SK-N-SH treated with all-trans-retinoic acid at 6 μM for 48 hours (cell line): ENCODE measurements at regions not wholly inside any gene's neighbourhood (a gene's known extent, or its start where the extent isn't known, plus 50 kb on each side); places are given as distances from the start of the nearest gene placed in this dataset.

ENCODE experiments used
- ATAC-seq: fragments of 200-7000 bp; cut with Tn5 transposase; 3 replicates; pipeline ENCODE4 v1.9.1; 2020; ENCODE audit warnings: mild to moderate bottlenecking, moderate library complexity
- ARNTL ChIP-seq: fragments of 450-650 bp; formaldehyde crosslinking; IDR thresholded peaks from 2 replicates; pipeline ENCODE4 v1.5.0; 2020; ENCODE audit warnings: low read depth, mild to moderate bottlenecking, moderate library complexity, borderline replicate concordance
- CSDC2 ChIP-seq: fragments of 250-450 bp; sonication (Bioruptor Pico); IDR thresholded peaks from 2 replicates; pipeline ENCODE4 v1.5.0; 2020; ENCODE audit warnings: mild to moderate bottlenecking, moderate library complexity
- GLIS3 ChIP-seq: fragments of 250-450 bp; sonication (Bioruptor Pico); IDR thresholded peaks from 2 replicates; pipeline ENCODE4 v1.5.0; 2020; ENCODE audit warnings: mild to moderate bottlenecking, moderate library complexity
- ISL1 ChIP-seq: fragments of 250-450 bp; sonication (Bioruptor Pico); IDR thresholded peaks from 2 replicates; pipeline ENCODE4 v2.1.2; 2022; ENCODE audit warnings: mild to moderate bottlenecking, moderate library complexity
- OSR1 ChIP-seq: fragments of 250-450 bp; sonication (Bioruptor Pico); IDR thresholded peaks from 2 replicates; pipeline ENCODE4 v1.8.0; 2022; ENCODE audit warnings: moderate library complexity, mild to moderate bottlenecking, inconsistent platforms
- RARB ChIP-seq: fragments of 250-450 bp; sonication (Bioruptor Pico); IDR thresholded peaks from 2 replicates; pipeline ENCODE4 v1.8.0; 2021; ENCODE audit warnings: mild to moderate bottlenecking, moderate library complexity
- SNAI2 ChIP-seq: fragments of 250-450 bp; sonication (Bioruptor Pico); IDR thresholded peaks from 2 replicates; pipeline ENCODE4 v1.5.0; 2020; ENCODE audit warnings: mild to moderate bottlenecking, moderate library complexity
- TCF4 ChIP-seq: fragments of 250-450 bp; sonication (Bioruptor Pico); IDR thresholded peaks from 2 replicates; pipeline ENCODE4 v1.8.0; 2021; ENCODE audit warnings: mild to moderate bottlenecking, moderate library complexity, borderline replicate concordance
- TOX ChIP-seq: fragments of 250-450 bp; sonication (Bioruptor Pico); IDR thresholded peaks from 2 replicates; pipeline ENCODE4 v1.8.0; 2021; ENCODE audit warnings: mild to moderate bottlenecking, moderate library complexity, borderline replicate concordance
- ZC3H10 ChIP-seq: fragments of 250-450 bp; sonication (Bioruptor Pico); IDR thresholded peaks from 2 replicates; pipeline ENCODE4 v1.5.1; 2021; ENCODE audit warnings: mild to moderate bottlenecking, moderate library complexity
- ZFP3 ChIP-seq: fragments of 250-450 bp; sonication (Bioruptor Pico); IDR thresholded peaks from 2 replicates; pipeline ENCODE4 v1.5.0; 2020; ENCODE audit warnings: mild to moderate bottlenecking, moderate library complexity
- ZFP30 ChIP-seq: fragments of 450-650 bp; formaldehyde crosslinking; IDR thresholded peaks from 2 replicates; pipeline ENCODE4 v1.5.0; 2022; ENCODE audit warnings: mild to moderate bottlenecking, moderate library complexity
- ZNF70 ChIP-seq: fragments of 450-650 bp; formaldehyde crosslinking; IDR thresholded peaks from 2 replicates; pipeline ENCODE4 v1.5.0; 2020; ENCODE audit warnings: mild to moderate bottlenecking, moderate library complexity
- ZNF8 ChIP-seq: fragments of 450-650 bp; formaldehyde crosslinking; IDR thresholded peaks from 2 replicates; pipeline ENCODE4 v1.5.0; 2020; ENCODE audit warnings: mild to moderate bottlenecking, moderate library complexity
- TF ChIP-seq, protein P1 (sequence below): fragments of 250-450 bp; sonication (Bioruptor Pico); IDR thresholded peaks from 2 replicates; pipeline ENCODE4 v1.5.0; 2020; ENCODE audit warnings: mild to moderate bottlenecking, moderate library complexity
- TF ChIP-seq, protein P2 (sequence below): fragments of 250-450 bp; sonication (Bioruptor Pico); IDR thresholded peaks from 2 replicates; pipeline ENCODE4 v1.5.1; 2020; ENCODE audit warnings: low read depth, mild to moderate bottlenecking, moderate library complexity
- TF ChIP-seq, protein P3 (sequence below): fragments of 250-450 bp; sonication (Bioruptor Pico); IDR thresholded peaks from 2 replicates; pipeline ENCODE4 v1.8.0; 2020; ENCODE audit warnings: mild to moderate bottlenecking, moderate library complexity, borderline replicate concordance
- TF ChIP-seq, protein P4 (sequence below): fragments of 250-450 bp; sonication (Bioruptor Pico); IDR thresholded peaks from 2 replicates; pipeline ENCODE4 v1.5.1; 2021; ENCODE audit warnings: mild to moderate bottlenecking, moderate library complexity

DNA sequence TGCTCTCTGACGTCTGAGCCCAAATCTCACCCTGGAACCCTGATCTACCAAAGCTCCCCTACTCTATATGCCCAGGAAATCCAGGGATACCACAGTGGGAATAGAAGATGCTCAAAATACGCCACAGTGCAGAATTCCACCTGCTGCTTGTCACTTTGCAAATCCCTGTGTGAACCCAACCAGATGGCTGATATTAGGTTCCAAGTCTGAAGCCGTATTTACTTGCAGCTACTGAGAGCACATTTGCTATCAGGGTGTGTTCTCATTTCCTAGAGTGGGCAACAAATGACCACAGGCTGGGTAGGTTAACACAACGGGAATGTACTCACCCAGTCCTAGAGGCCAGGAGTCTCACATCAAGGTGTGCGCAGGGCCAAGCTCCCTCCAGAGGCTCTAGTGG lies 126.8 kb downstream of the MXRA5 start (continued):
- TF ChIP-seq, protein P1, sequence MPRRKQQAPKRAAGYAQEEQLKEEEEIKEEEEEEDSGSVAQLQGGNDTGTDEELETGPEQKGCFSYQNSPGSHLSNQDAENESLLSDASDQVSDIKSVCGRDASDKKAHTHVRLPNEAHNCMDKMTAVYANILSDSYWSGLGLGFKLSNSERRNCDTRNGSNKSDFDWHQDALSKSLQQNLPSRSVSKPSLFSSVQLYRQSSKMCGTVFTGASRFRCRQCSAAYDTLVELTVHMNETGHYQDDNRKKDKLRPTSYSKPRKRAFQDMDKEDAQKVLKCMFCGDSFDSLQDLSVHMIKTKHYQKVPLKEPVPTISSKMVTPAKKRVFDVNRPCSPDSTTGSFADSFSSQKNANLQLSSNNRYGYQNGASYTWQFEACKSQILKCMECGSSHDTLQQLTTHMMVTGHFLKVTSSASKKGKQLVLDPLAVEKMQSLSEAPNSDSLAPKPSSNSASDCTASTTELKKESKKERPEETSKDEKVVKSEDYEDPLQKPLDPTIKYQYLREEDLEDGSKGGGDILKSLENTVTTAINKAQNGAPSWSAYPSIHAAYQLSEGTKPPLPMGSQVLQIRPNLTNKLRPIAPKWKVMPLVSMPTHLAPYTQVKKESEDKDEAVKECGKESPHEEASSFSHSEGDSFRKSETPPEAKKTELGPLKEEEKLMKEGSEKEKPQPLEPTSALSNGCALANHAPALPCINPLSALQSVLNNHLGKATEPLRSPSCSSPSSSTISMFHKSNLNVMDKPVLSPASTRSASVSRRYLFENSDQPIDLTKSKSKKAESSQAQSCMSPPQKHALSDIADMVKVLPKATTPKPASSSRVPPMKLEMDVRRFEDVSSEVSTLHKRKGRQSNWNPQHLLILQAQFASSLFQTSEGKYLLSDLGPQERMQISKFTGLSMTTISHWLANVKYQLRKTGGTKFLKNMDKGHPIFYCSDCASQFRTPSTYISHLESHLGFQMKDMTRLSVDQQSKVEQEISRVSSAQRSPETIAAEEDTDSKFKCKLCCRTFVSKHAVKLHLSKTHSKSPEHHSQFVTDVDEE, result no peak
- TF ChIP-seq ZNF8 (no peak), ZNF70 (CRISPR knock-in tag) (no peak), OSR1 (CRISPR knock-in tag) (no peak)

DNA sequence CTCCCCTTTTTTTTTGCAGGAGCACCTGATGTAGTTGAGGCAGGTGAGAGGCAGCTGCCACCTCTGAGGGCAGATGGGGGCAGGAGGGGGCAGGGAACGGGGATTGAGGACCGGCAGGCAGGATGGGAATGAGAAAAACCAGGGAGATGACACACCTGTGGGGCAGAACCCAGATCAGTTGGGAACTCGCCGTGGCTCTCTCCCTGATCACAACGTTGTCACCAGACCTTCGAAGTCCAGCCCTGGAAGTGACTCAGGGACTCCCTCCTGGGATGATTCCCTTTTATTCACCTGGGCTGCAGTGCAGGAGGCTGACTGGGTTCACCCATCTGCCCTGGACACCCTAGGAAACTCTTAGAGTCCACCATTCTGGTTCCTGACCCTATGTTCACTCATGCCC lies 127.2 kb downstream of the MXRA5 start:
- no peak for ATAC-seq

DNA sequence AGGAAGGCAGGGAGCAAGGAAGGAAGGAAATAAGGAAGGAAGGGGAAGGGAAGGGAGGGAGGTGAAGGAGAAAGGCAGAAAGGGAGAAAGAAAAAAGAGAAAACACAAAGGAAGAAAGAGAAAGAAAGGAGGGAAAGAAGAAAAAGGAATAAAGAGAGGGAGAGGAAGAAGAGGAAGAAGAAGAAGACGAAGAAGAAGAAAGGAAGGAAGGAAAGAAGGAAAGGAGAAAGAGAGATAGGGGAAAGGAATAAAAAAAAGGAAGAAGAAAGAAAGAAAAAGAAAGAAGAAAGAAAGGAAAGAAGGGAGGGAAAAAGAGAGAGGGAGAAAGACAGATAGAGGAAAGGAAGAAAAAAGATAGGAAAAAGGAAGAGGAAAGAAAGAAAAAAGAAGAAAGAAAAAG lies 128.0 kb downstream of the MXRA5 start:
- no peak for ATAC-seq
- TF ChIP-seq ISL1 (CRISPR knock-in tag), result no peak
- TF ChIP-seq ZFP3, result no peak
- TF ChIP-seq, protein P2, sequence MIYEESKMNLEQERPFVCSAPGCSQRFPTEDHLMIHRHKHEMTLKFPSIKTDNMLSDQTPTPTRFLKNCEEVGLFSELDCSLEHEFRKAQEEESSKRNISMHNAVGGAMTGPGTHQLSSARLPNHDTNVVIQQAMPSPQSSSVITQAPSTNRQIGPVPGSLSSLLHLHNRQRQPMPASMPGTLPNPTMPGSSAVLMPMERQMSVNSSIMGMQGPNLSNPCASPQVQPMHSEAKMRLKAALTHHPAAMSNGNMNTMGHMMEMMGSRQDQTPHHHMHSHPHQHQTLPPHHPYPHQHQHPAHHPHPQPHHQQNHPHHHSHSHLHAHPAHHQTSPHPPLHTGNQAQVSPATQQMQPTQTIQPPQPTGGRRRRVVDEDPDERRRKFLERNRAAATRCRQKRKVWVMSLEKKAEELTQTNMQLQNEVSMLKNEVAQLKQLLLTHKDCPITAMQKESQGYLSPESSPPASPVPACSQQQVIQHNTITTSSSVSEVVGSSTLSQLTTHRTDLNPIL (CRISPR knock-in tag), result no peak
- no peak for TF ChIP-seq SNAI2
- TF ChIP-seq TCF4, result no peak
- no peak for TF ChIP-seq TOX (CRISPR knock-in tag)
- TF ChIP-seq ZFP30 (CRISPR knock-in tag), result no peak
- TF ChIP-seq RARB (CRISPR knock-in tag), result no peak
- TF ChIP-seq GLIS3 (CRISPR knock-in tag), result no peak
- TF ChIP-seq ZC3H10 (CRISPR knock-in tag), result no peak
- TF ChIP-seq, protein P3, sequence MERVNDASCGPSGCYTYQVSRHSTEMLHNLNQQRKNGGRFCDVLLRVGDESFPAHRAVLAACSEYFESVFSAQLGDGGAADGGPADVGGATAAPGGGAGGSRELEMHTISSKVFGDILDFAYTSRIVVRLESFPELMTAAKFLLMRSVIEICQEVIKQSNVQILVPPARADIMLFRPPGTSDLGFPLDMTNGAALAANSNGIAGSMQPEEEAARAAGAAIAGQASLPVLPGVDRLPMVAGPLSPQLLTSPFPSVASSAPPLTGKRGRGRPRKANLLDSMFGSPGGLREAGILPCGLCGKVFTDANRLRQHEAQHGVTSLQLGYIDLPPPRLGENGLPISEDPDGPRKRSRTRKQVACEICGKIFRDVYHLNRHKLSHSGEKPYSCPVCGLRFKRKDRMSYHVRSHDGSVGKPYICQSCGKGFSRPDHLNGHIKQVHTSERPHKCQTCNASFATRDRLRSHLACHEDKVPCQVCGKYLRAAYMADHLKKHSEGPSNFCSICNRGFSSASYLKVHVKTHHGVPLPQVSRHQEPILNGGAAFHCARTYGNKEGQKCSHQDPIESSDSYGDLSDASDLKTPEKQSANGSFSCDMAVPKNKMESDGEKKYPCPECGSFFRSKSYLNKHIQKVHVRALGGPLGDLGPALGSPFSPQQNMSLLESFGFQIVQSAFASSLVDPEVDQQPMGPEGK (CRISPR knock-in tag), result no peak
- no peak for TF ChIP-seq CSDC2
- TF ChIP-seq, protein P1, result no peak
- no peak for TF ChIP-seq OSR1 (CRISPR knock-in tag)
- TF ChIP-seq ARNTL (CRISPR knock-in tag), result no peak

More for the DNA sequence above, 127.2 kb downstream of the MXRA5 start:
- TF ChIP-seq, protein P2 (CRISPR knock-in tag), result no peak
- no peak for TF ChIP-seq RARB (CRISPR knock-in tag)
- TF ChIP-seq, protein P4, sequence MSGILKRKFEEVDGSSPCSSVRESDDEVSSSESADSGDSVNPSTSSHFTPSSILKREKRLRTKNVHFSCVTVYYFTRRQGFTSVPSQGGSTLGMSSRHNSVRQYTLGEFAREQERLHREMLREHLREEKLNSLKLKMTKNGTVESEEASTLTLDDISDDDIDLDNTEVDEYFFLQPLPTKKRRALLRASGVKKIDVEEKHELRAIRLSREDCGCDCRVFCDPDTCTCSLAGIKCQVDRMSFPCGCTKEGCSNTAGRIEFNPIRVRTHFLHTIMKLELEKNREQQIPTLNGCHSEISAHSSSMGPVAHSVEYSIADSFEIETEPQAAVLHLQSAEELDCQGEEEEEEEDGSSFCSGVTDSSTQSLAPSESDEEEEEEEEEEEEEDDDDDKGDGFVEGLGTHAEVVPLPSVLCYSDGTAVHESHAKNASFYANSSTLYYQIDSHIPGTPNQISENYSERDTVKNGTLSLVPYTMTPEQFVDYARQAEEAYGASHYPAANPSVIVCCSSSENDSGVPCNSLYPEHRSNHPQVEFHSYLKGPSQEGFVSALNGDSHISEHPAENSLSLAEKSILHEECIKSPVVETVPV (CRISPR knock-in tag), result no peak
- TF ChIP-seq SNAI2, result no peak
- TF ChIP-seq ZC3H10 (CRISPR knock-in tag), result no peak
